Colonic mucosa (tissue), 4 donors: ENCODE measurements at regions not wholly inside any gene's neighbourhood (a gene's known extent, or its start where the extent isn't known, plus 50 kb on each side); places are given as distances from the start of the nearest gene placed in this dataset.
"Not testable (repeated sequence)": the region's sequence is repeated elsewhere in the genome, so short reads cannot be mapped to it uniquely, and the experiment has no call there.

Experiments
- DNase-seq: peaks from one replicate; pipeline ENCODE4 v3.0.0-alpha.2; 2020
- H3K27ac ChIP-seq: fragments of 200-600 bp; one replicate; pipeline ENCODE4 v1.8.0; 2021
- H3K27me3 ChIP-seq: fragments of 200-600 bp; one replicate; pipeline ENCODE4 v1.8.0; 2021
- H3K36me3 ChIP-seq: fragments of 200-600 bp; one replicate; pipeline ENCODE4 v1.8.0; 2021
- H3K4me1 ChIP-seq: fragments of 200-600 bp; one replicate; pipeline ENCODE4 v1.8.0; 2021; ENCODE audit warnings: mild to moderate bottlenecking
- H3K4me3 ChIP-seq: fragments of 200-600 bp; one replicate; pipeline ENCODE4 v1.8.0; 2021
- H3K9ac ChIP-seq, 2 donors: one replicate each; pipeline ENCODE4 v1.7.0; 2013; ENCODE audit warnings: control low read depth in 2 of 2, low read depth in 2 of 2, low read length in 2 of 2
- H3K9me3 ChIP-seq: fragments of 200-600 bp; one replicate; pipeline ENCODE4 v1.8.0; 2021
- CTCF ChIP-seq: fragments of 200-600 bp; IDR thresholded peaks from one replicate; pipeline ENCODE4 v1.8.0; 2022; ENCODE audit warnings: antibody characterized with exemption, mild to moderate bottlenecking
- intact Hi-C: fragments of 100-400 bp; cut with DNase I; formaldehyde crosslinking; loops from one replicate; pipeline ENCODE4 v1.14.1; 2022
- donor health status: healthy.
- donor health status: DM: no; HTN: no; CAD: no.
- donor health status: DM: no; HTN: no; CAD: no.

DNA sequence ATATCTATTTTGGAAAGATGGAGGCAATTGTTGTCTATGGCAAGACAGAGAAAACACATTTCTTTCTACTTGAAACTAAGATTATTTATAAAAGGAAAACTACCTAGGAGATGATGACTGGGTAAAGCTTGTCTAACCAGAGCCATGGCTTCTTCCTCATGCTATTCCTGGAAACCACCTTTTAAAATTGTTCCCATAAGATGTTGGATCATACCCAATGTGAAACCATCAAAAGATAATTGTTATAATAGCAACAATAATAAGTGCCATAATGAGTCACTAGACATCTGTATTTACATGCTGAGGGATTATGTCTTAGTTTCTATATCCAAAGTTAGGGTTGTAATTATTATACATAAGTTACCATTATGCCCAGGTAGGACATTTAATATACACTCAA lies 428.4 kb downstream of the KCNJ2 start:
- Histone ChIP-seq H3K36me3 (no peaks in the 10 kb centered on the region), H3K27ac (no peak overlapping the region), H3K9me3 (no peaks in the 10 kb centered on the region), H3K9ac (no peak overlapping the region), H3K27me3 (no peaks in the 10 kb centered on the region), H3K4me3 (no peak overlapping the region), H3K4me1 (no peaks in the 10 kb centered on the region)
- DNase-seq: no peak
- intact Hi-C loops: no loop called here
- TF ChIP-seq CTCF: no peak

GRCh38 chr17:70599198-70599597 lies 429.9 kb downstream of the KCNJ2 start:
- DNase-seq: no peak
- Histone ChIP-seq H3K9ac (no peak overlapping the region), H3K36me3 (no peaks in the 10 kb centered on the region), H3K9me3 (no peaks in the 10 kb centered on the region), H3K27me3 (no peaks in the 10 kb centered on the region), H3K4me1 (no peaks in the 10 kb centered on the region), H3K27ac (no peak overlapping the region), H3K4me3 (no peak overlapping the region)
- intact Hi-C loops: no loop called here
- no peak for TF ChIP-seq CTCF

DNA sequence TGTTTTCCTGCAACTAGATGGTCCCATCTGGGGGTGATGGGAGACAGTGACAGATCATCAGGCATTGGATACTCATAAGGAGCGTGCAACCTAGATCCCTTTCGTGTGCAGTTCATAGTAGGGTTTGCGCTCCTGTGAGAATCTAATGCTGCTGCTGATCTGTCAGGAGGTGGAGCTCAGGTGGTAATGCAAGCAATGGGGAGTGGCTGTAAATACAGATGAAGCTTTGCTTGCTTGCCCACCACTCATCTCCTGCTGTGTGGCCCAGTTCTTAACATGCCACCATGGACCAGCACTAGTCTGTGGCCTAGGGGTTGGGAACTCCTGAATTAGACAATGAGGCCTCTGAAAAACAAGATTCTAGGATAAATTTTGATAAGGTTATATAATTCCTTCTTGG lies 430.6 kb downstream of the KCNJ2 start:
- H3K27me3 ChIP-seq, H3K4me1 ChIP-seq, DNase-seq, H3K36me3 ChIP-seq, H3K9ac ChIP-seq, H3K4me3 ChIP-seq, intact Hi-C loops, H3K27ac ChIP-seq, H3K9me3 ChIP-seq: not testable (repeated sequence)

DNA sequence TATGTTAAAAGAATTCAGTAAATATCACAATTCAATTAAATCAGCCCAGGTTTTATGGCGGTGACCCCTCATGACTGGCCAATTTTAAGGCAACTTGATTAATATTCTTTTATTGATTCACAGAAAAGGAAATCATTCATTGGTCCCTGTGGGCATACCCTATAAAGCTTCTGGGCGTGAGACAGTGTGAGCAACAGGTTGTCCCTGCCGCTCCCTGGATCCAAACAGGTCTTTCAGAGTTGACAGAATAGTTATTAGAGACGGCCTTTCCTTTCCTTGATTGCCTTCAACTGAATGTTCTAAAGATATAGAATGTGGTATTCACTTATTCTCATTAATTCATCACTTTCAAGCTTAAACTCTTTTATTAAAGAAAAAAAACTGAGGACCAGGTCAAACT lies 433.9 kb downstream of the KCNJ2 start:
- DNase-seq: no peak
- H3K4me3 ChIP-seq: no peak overlapping the region
- no peak overlapping the region for H3K9ac ChIP-seq
- H3K4me1 ChIP-seq: no peaks in the 10 kb centered on the region
- H3K9me3 ChIP-seq: no peaks in the 10 kb centered on the region
- intact Hi-C loops: no loop called here
- TF ChIP-seq CTCF: no peak
- H3K27me3 ChIP-seq: no peaks in the 10 kb centered on the region
- H3K27ac ChIP-seq: no peak overlapping the region
- H3K36me3 ChIP-seq: no peaks in the 10 kb centered on the region

- H3K4me1 ChIP-seq: no peaks in the 10 kb centered on the region
- DNase-seq: no peak
- no peaks in the 10 kb centered on the region for H3K9me3 ChIP-seq
- H3K27me3 ChIP-seq: no peaks in the 10 kb centered on the region
- intact Hi-C loops: no loop called here
- no peak for TF ChIP-seq CTCF
- no peak overlapping the region for H3K9ac ChIP-seq
- no peak overlapping the region for H3K4me3 ChIP-seq
- no peak overlapping the region for H3K27ac ChIP-seq
- H3K36me3 ChIP-seq: no peaks in the 10 kb centered on the region
These were observed 435.5 kb downstream of the KCNJ2 start for GRCh38 chr17:70604854-70605253.

DNA sequence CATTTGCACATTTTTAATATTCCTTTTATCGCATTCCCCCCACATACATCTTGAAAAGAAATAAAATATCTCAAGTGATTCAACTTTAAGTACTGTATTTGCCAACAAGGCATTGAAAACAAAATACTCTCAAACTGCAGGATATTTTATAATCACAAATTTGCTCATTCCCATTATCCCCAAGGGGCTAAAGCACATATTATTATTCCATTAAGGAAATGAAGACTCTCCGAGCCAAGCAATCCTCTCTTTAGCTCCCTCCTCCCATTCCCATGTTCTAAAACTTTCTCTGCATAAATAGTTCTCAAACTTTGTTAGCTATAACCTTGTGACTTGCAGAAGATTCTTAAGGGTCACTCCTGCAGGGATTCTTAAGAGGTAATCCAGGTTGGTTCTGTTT lies 436.8 kb downstream of the KCNJ2 start:
- H3K36me3 ChIP-seq: no peaks in the 10 kb centered on the region
- no peak for TF ChIP-seq CTCF
- H3K9ac ChIP-seq: no peak overlapping the region
- no peak for DNase-seq
- intact Hi-C loops: no loop called here
- no peaks in the 10 kb centered on the region for H3K4me1 ChIP-seq
- no peak overlapping the region for H3K4me3 ChIP-seq
- H3K27ac ChIP-seq: no peak overlapping the region
- no peaks in the 10 kb centered on the region for H3K27me3 ChIP-seq
- H3K9me3 ChIP-seq: no peaks in the 10 kb centered on the region
